GOT3 (cell line): ENCODE measurements at regions not wholly inside any gene's neighbourhood (a gene's known extent, or its start where the extent isn't known, plus 50 kb on each side); places are given as distances from the start of the nearest gene placed in this dataset.
"Not testable (repeated sequence)": the region's sequence is repeated elsewhere in the genome, so short reads cannot be mapped to it uniquely, and the experiment has no call there.

ENCODE experiments used
- DNase-seq: peaks from one replicate; lab custom pipeline; 2025; ENCODE audit warnings: mixed read lengths; lab: John Stamatoyannopoulos, UW

DNA sequence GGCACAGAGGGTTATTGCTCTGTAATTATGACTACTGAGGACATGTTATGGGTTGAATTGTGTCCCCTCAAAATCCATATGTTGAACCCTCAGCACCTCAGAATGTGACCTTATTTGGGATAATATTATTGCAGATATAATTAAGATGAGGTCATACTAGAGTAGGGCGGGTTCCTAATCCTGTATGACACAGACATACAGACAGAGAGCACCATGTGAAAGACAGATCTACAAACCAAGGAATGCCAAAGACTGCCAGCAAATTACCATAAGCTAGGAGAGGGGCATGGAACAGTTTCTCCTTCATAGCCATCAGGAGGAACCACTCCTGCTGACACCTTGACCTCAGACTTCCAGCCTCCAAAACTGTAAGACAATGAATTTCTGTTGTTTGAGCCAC is 115.2 kb upstream of the OTUD4 start:
- DNase-seq = no peak

- DNase-seq = no peak
These were observed 114.7 kb upstream of the OTUD4 start for GRCh38 chr4:145295122-145295521.

DNA sequence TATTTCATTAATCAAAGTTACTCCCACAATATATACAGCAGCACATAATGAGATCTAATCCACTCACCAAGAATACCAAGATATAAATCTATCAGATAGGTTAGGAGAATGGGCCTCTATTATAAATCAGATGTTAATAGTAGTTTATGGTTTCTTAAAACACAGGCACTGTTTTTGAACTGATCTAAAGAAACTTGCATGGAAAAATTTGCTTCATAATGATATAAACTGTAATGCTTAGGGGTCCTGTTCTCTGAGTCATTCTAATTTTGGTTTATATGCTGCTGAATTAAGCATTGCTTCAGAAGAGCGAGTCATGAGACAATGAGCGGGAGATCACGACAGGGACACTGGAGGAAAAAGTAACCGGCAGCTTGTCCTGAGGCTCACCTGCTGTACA is 113.3 kb upstream of the OTUD4 start:
- no peak for DNase-seq

- DNase-seq = no peak
These were observed 110.6 kb upstream of the OTUD4 start for GRCh38 chr4:145290955-145291354.

GRCh38 chr4:145289403-145290076 is 109.2 kb upstream of the OTUD4 start:
- DNase-seq = no peak

- DNase-seq = no peak
These were observed 107.0 kb upstream of the OTUD4 start for GRCh38 chr4:145287351-145287750.

DNA sequence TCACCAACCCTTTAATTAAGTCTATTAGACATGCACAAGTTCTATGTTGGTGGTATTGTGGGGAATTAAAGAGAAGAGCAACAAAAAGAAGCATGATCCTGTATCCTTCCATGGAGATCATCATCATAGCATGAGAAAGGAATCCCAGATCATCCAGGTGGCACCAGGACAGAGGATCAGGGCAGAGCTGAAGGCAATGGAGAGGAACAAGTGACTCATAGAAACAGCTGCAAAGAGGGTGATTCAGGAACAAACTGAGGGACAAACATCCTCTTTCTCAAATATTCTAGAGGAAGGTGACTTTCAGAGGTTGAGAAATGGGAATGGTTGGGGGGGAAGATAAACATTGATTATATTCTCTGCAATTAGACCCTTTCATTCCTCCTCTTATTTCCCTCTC is 105.5 kb upstream of the OTUD4 start:
- DNase-seq = no peak

DNA sequence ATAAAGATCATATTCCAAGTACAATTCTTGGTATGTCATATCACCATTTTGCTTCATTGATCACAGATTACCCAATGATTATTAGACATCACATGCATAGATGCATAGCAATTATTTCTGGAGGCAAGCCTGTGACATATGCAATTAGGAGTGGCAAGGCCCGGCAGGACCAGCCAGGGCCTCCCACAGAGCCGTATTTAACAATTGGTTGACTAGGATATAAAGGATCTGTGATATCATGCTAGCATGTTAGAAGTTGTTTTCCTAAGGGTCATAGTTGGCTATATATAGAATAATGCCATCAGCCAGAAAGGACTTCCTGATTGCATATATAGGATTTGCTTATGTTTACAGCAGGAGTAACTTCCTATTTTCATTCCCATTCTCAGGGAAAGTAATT is 103.5 kb upstream of the OTUD4 start:
- no peak for DNase-seq

DNA sequence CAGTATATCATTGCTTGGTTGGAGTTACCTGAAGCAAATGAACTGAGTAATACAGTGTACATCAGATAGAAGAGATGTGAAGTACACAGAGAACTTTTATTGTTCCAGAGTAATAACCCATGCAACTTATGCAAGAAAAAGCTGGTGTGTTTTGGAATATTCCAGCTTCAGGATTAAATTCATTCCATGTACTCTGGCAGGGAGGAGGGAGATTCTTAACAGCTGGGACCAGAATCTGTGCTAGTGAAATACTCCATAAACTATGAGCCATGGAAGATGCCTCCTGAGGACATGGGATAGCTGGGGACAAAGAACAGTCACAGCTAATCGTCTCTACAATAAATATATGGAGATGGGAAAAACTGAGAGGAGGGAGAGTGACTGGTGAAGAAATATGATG is 101.6 kb upstream of the OTUD4 start:
- DNase-seq = no peak

DNA sequence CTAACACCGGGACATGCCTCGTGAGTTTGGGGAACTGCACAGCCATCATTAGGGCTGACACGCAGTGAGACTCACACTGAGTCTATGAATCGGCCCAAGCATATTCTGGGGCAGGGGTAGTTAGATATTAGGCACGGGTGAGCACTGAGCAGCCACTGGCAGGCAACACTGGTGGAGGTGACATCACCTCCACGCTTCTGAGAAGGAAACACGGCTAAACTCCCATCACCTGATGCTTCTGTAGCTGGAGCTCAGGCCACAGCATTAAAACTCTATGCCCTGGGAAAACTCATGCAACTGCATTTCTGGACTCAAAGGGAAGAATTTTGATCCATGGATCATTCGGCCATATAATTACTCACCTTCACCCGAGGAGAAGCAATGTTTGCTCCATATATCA is 100.8 kb upstream of the OTUD4 start:
- DNase-seq = no peak

DNA sequence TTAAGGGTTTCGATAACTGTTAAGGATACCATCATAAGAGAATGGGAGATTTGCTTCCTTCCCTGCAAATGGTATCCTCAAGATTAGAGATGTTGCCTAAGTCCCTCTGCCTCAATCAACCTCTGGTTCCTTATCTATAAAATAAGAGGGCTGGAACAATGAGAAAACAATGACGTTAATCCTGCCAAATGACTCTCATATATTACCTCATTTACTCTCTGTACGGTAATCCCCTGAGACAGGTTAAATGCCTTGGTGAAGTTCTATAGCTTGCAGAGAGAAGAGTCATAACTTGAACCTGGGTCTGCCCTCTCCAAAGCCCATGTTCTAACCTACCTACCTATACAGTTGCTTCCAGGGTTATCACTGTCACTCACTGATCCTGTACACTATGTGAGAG is 100.2 kb upstream of the OTUD4 start:
- DNase-seq = no peak

DNA sequence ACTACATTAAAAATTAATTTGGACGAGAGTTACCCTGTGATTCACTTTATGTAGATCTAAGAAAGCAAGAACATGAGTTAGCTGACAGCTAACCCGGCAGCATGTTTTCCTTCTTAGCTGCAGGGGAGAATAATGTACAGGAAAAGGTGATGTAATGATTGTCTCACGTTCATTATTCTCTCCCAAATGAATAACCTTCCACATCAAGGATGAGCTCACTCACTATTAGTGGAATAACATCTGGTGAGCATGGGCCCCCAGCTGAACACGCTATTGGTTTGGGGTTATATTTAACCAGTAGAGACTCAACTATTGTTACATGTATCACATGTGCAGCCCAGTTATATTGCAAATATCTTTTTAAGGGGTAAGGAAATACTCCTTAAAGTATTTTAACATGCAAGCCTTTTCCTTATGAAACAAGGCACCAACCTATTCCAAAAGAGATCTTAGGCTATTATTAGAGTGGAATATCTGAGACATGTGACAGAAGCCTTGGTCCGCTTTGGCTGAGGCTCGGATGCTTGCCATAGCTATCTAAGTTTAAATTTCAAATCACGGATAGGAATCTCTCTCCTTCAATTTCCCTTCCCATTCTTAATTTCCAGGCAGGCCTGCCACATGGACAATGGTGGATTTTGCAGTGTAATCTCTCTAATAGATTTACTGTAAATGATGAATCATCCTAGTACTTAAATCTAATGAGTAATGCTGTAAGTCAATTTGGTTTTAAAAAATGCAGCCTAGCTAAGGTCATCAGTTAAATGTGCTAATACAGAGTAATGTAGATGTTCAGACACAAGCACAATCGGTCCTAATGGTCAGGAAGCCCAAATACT is 99.0 kb upstream of the OTUD4 start:
- DNase-seq = no peak

DNA sequence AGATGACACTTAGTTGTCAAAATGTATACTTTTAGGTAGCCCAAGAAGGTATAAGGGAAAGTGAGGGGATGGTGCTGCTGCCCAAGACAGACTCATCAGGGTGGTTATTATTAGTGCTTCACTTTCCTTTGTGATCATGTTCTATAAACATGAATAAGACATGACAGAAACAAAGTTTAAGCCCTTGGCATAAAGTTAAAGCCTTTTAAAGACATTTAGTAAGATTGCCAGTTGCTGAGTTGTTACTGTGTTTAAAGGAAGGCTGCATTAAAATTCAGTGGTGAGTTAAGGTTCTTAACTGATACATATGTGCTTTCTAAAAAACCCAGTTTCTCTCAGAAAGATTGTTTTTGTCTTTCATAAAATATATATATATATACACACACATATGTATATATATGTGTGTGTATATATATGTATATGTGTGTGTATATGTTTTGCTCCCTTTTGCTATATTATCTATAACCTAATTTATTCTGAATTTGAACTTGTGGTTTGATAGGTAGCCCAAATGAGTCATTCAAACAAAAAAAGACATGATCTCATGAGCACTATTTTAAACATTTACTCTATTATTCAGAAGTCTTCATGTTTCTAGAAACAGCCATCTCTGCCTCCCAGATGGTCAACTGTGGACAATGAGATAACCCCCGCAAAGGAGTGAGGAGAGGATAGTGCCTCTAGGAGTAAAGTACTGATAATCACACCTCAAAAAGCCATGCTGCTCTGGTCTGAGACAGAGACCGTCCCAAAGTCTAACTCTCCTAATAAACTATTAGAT is 98.1 kb upstream of the OTUD4 start:
- DNase-seq = no peak

- DNase-seq = no peak
These were observed 96.6 kb upstream of the OTUD4 start for GRCh38 chr4:145277011-145277410.

- no peak for DNase-seq
These were observed 95.7 kb upstream of the OTUD4 start for GRCh38 chr4:145276050-145276449.

DNA sequence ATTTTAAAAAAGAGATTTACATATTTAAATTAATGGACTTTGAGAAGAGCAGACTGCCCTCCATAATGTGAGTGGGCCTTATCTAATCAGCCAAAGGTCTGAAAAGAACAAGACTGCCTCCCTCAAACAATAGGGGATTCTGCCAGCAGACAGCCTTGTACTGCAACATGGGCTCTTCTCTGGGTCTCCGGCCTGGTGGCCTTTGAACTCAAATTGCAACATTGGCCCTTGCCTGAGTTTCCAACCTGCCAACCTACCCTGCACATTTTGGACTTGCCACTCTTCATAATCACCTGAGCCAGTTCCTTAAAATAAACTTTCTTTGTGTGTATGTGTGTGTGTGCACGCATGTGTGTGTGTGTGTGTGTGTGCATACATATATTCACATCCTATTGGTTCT is 90.8 kb upstream of the OTUD4 start:
- no peak for DNase-seq

GRCh38 chr4:145266881-145267280 is 86.5 kb upstream of the OTUD4 start:
- no peak for DNase-seq

DNA sequence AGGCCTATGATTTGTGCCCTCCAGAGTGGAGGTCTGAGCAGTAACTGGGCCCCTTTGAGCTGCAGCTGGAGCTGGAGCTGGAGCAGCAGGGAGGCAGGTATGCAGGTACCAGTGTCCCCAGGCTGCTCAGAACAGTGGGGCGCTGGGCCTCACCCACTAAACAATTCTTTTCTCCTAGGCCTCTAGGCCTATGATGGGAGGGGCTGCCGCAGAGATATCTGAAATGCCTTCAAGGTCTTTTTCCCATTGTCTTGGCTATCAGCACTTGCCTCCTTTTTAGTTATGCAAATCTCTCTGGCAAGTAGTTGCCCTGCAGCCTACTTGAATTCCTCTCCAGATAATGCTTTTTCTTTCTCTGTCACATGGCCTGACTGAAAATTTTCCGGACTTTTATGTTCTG is 79.7 kb upstream of the OTUD4 start:
- DNase-seq = no peak

GRCh38 chr4:145255311-145255710 is 74.9 kb upstream of the OTUD4 start:
- DNase-seq = not testable (repeated sequence)

- DNase-seq = no peak
These were observed 71.8 kb upstream of the OTUD4 start for GRCh38 chr4:145252190-145252589.

DNA sequence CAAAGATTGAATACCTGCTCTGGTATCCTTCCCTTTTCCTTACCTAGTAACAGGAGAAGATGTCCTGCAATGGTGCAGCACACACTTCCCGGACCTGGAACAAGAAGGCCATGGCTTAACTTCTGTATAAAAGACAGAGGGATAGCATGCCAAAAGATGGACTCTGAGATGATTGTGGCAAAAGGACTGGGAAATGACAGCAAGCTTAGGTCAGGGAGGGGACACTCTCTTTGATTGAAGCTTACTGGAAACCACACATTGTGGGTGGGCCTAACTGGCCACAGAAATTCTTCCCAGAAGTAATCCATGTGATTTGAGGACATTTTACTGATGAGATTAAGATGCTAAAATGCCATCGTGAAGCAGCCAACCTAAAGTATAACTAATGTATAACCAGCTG is 71.0 kb upstream of the OTUD4 start:
- DNase-seq = no peak

DNA sequence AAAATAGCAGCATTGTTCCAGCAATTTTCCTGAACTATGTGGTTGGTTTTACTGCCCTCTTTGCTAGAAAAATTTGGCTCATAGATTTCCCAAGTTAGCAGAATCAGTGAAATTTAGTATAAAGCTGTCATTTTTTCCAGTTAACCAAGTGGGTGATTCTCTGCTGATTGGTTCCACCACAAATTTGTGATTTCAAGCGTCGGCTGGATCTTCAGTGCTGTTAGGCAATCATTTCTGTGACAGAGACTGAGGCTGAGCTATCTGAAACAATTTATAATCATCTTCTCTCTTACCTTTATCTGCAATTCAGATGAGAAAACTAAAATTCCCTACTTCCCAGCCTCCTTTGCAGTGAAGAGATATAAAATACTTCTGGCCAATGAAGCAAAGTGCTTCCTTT is 68.6 kb upstream of the OTUD4 start:
- DNase-seq = no peak

GRCh38 chr4:145248502-145248901 is 68.1 kb upstream of the OTUD4 start:
- DNase-seq = no peak
